Dermis blood vessel endothelial cell (primary cell): ENCODE measurements at regions not wholly inside any gene's neighbourhood (a gene's known extent, or its start where the extent isn't known, plus 50 kb on each side); places are given as distances from the start of the nearest gene placed in this dataset.
A peak's percentile ranks its signal among the peaks of the same experiment; 100 is the strongest.

Experiments
- DNase-seq: peaks from one replicate; pipeline ENCODE4 v3.0.0; 2010

GRCh38 chr2:11050565-11050964 is 104.7 kb upstream of the SLC66A3 start:
- DNase-seq = peak; percentile 13

GRCh38 chr2:11051280-11051679 is 104.0 kb upstream of the SLC66A3 start:
- no peak for DNase-seq

GRCh38 chr2:11053546-11053945 is 101.7 kb upstream of the SLC66A3 start:
- DNase-seq = no peak

GRCh38 chr2:11054783-11055678 is 100.2 kb upstream of the SLC66A3 start:
- no peak for DNase-seq

GRCh38 chr2:11055679-11056215 is 99.5 kb upstream of the SLC66A3 start:
- DNase-seq = no peak

- peak; percentile 21 for DNase-seq
Measured at GRCh38 chr2:11056614-11057013, 98.7 kb upstream of the SLC66A3 start.

- no peak for DNase-seq
Measured at GRCh38 chr2:11057031-11057430, 98.2 kb upstream of the SLC66A3 start.

GRCh38 chr2:11058129-11058528 is 97.1 kb upstream of the SLC66A3 start:
- no peak for DNase-seq

- no peak for DNase-seq
Measured at GRCh38 chr2:11060376-11061169, 94.7 kb upstream of the SLC66A3 start.

- DNase-seq = no peak
Measured at GRCh38 chr2:11065833-11066485, 89.3 kb upstream of the SLC66A3 start.

GRCh38 chr2:11067221-11068078 is 87.8 kb upstream of the SLC66A3 start:
- no peak for DNase-seq

- no peak for DNase-seq
Measured at GRCh38 chr2:11068079-11068741, 87.1 kb upstream of the SLC66A3 start.

GRCh38 chr2:11068856-11069526 is 86.3 kb upstream of the SLC66A3 start:
- no peak for DNase-seq

- DNase-seq = no peak
Measured at GRCh38 chr2:11069566-11070185, 85.6 kb upstream of the SLC66A3 start.

GRCh38 chr2:11071211-11071610 is 84.1 kb upstream of the SLC66A3 start:
- peak; percentile 24 for DNase-seq

- no peak for DNase-seq
Measured at GRCh38 chr2:11071939-11072338, 83.3 kb upstream of the SLC66A3 start.

GRCh38 chr2:11072550-11072949 is 82.7 kb upstream of the SLC66A3 start:
- peak; percentile 12 for DNase-seq

- DNase-seq = peak; percentile 42
Measured at GRCh38 chr2:11073251-11073650, 82.0 kb upstream of the SLC66A3 start.

GRCh38 chr2:11073776-11074175 is 81.5 kb upstream of the SLC66A3 start:
- peak; percentile 39 for DNase-seq

- no peak for DNase-seq
Measured at GRCh38 chr2:11074246-11074820, 80.9 kb upstream of the SLC66A3 start.
